Inferior parietal cortex (tissue), 1 donor: ENCODE measurements at regions not wholly inside any gene's neighbourhood (a gene's known extent, or its start where the extent isn't known, plus 50 kb on each side); places are given as distances from the start of the nearest gene placed in this dataset.
"Not testable (repeated sequence)": the region's sequence is repeated elsewhere in the genome, so short reads cannot be mapped to it uniquely, and the experiment has no call there.

Experiments
- DNase-seq: peaks from one replicate; pipeline ENCODE4 v3.0.0-alpha.2; 2016; ENCODE audit errors: extremely low spot score

DNA sequence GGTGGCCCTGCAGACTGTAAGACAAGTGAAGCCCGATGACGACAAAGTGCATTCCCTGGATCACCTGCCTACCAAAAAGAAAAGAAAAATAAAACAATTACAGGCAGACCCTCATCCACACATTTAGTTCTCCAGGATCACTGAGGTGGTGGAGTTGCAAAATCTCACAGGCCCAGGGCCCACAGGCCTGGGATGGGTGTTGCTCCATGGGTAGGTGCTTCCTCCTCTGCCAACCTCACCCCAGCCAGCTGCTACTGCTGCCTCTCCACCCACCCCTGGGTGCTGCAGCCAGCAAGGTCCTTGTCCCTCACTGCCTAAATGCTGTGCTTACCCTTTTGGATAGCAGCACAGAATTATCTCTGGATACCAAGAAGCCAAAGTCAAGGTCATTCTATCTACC, 146.4 kb upstream of the GALNT2 start:
- DNase-seq, result no peak

- DNase-seq, result no peak
Observed at GRCh38 chr1:229922249-229922648, 144.8 kb upstream of the GALNT2 start.

DNA sequence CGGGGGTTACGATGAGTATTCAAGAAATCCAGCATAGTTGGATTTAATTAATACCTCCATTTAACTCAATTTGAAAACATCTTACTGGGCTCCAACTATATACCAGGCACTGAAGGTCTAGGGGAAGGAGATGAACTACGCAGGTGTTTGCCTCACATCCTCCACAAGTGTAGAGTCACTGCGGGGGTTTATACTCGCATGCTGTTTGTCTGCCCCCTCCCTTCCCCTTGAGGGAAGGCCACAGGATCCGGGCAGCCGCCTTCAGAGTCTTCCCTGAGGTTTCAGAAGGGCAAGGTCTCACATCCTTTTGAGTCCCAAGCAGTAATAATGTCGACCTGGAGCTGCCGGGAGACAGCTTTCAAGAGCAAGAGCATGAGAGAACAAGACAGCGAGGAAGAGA, 142.4 kb upstream of the GALNT2 start:
- no peak for DNase-seq

- no peak for DNase-seq
Observed at GRCh38 chr1:229928767-229929166, 138.3 kb upstream of the GALNT2 start.

GRCh38 chr1:229931751-229932150, 135.3 kb upstream of the GALNT2 start:
- DNase-seq, result not testable (repeated sequence)

GRCh38 chr1:229935157-229935556, 131.9 kb upstream of the GALNT2 start:
- not testable (repeated sequence) for DNase-seq

- no peak for DNase-seq
Observed at GRCh38 chr1:229938551-229938950, 128.5 kb upstream of the GALNT2 start.

DNA sequence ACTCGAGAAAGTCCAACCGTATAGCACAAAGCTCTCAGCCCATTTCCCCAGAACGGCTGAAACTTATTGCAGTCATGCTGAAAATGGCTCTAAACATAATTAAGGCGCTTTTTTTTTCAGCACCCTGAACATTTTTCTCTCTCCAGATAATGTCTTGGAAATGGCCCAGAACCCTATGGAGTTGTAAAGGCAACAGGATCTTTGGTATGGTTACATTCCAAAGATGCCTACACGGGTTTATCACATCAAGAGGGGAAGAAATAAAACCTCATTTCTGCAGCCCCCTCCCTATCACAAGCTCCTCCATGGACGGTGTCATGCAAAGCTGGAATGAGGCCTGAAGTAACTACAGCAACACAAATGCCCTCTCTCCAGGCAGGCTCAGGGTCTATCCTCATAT, 126.4 kb upstream of the GALNT2 start:
- no peak for DNase-seq

- DNase-seq, result no peak
Observed at GRCh38 chr1:229941160-229941559, 125.9 kb upstream of the GALNT2 start.

- DNase-seq, result no peak
Observed at GRCh38 chr1:229941831-229942230, 125.2 kb upstream of the GALNT2 start.

DNA sequence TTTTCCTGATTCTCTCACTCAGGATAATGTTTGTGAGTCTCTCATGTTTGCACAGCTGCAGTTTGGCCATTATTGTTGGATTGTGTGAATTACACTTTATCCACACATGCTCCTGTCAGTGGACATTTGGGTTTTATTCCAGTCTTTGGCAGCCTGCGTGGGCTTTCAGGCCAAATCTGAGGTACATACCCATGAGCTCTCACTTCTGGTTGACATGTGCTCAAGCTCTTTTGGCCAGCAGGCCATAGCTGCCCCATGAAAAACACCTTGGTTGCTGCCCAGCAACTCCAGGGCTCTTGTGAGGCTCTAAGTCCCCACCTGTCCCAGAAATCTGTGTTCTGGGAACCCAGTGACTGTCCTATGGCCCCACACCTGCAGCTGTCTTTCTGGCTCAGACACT, 124.5 kb upstream of the GALNT2 start:
- DNase-seq, result no peak

DNA sequence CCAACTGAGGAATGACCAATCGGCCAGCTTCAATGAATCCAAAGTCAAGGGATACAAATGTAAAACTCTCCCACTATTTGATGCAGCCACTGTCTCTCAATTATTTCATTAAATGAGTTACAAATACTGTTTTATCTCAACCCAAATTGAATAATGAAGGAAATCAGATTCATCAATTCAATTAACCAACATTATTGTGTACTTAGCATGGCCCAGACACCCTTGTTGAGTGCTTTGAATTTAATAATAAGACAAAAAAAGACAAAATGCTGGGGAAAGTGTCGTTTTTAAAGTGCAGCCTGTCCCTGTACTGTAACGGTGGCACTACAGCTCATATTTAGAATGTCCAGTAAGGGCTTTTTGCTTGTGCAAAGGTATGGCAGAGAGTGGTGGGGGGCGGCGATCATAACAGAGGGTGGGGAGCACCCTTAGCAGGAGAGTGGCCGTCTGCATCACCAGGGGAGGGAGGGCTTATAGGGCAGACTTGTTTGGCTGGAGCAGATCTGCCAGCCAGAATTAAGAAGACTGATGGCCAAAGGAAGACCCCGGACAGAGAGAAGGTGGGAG, 123.8 kb upstream of the GALNT2 start:
- no peak for DNase-seq

GRCh38 chr1:229943988-229944743, 122.9 kb upstream of the GALNT2 start:
- no peak for DNase-seq

- no peak for DNase-seq
Observed at GRCh38 chr1:229945795-229946194, 121.2 kb upstream of the GALNT2 start.

DNA sequence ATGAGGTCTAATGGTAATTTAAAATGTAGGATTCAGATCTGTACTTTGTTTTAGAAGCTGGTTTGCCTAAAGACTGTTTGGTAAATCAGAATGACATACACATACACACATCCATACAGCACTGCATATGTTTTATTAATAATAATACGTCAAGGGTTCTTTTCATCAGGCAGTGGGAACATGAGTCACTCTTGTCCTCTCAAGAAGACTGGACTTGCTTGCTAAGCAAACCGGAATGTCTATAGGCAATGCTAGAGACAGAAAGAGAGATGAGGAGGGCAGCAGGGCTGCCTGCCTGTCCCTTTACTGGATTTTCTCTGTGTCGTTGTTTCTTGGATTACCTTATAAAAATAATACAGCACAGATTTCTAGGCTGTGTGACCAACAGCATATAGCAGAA, 119.1 kb upstream of the GALNT2 start:
- no peak for DNase-seq

DNA sequence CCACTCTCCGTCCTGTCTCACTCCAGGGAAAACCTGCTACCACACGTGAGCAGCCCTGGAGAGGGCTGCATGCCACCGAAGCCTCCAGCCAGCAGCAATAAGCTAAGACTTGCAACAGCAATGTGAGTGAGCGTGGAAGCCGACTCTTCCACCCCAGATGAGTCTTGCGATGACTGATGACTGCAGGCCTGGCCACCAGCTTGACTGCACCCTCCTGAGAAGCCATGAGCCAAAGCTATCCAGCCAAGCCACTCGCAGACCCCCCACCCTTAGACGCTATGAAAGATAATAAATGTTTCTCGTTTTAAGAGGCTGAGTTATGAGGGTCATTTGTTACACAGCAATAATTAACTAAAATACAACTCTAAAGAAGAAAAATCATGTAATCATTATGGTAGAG, 118.6 kb upstream of the GALNT2 start:
- DNase-seq, result no peak

DNA sequence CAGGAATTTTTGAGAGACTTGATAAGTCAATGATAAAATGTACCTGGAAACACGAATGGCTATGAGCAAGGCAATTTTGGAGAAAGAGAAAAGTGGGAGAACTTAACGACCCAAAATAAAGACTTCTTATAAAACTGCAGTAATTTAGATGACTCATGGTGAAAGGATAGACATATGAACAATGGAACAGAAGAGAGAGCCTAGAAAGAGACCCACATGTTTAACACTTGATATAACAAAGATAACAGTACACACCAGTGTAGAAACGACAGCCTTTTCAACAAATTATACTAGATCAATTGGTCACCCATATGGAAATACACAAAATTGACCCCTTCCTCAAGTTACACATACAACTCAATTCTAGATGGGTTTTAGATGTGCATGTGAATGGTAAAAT, 117.5 kb upstream of the GALNT2 start:
- DNase-seq, result no peak

DNA sequence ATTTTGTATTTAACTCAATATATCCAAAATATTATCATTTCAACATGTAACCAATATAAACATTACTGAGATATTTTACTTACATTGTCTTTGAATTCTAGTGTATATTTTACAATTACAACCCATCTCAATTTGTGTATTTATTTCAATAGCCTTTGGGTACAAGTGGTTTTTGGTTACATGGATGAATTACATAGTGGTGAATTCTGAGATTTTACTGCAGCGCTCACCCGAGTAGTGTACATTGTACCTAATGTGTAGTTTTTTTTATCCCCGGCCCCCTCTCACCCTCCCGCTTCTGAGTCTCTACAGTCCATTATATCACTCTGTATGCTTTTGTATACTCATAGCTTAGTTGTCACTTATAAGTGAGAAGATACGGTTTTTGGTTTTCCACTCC, 117.0 kb upstream of the GALNT2 start:
- no peak for DNase-seq

GRCh38 chr1:229950908-229951307, 116.1 kb upstream of the GALNT2 start:
- DNase-seq, result no peak

DNA sequence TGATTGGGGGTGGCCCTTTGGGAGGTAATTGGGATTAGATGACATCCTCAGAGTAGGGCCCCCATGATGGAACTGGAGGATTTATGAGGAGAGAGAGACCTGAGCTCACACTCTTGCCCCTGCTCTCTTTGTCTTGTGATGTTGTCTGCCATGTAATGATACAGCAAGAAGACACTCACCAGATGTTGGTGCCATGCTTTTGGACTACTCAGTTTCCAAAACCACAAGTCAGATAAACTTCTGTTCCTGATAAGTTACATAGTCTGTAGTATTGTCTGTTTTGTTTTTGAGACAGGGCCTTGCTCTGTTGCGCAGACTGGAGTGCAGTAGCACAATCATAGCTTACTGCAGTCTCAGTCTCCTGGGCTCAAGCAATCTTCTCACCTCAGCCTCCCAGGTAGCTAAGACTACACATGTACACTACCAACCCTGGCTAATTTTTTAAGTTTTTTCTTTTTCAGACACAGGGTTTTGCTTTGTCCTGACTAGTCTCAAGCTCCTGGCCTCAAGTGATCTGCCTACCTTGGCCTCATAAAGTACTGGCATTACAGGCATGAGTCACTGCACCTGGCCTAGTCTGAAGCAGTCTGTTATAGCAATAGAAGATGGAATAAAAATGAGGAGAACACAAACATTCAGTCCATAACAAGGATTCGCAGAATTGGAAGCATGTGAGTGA, 115.0 kb upstream of the GALNT2 start:
- no peak for DNase-seq

DNA sequence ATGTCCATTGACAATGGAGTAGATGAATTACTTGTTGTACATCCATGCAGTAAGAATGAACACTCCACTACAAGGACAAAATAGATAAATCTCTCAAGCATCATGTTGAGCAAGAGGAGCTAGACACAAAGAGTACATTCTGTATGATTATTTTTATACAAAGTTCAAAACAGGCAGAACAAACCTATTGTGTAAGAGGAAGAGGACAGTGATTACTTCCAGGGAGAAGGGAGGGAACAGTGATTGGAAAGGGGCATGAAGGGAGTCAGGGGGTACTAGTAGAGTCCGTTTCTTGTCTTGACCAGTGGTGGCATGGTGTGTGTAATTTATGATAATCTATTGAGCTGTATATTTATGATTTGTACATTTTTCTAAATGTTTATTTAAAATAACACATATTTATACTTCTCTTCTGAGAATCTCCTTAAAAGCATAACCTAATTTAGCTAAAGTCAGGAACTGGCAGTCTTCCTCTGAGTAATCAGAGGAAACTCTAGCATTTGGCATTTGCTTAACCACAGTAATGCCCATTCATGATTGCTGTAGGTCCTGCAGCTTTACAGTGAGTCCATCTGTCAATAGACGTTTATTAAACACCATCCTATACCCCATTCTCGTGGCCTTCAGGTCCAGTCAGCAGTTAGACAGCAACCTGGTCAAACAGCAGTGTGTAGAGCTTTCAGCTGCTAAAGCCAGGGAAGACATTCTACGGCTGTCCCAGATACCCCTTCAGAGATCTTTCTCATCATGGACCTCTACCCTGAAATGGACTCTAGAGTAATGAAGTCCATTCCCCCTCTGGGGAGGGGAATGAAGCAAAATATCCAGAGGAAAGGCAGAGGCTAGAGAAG, 114.1 kb upstream of the GALNT2 start:
- no peak for DNase-seq

DNA sequence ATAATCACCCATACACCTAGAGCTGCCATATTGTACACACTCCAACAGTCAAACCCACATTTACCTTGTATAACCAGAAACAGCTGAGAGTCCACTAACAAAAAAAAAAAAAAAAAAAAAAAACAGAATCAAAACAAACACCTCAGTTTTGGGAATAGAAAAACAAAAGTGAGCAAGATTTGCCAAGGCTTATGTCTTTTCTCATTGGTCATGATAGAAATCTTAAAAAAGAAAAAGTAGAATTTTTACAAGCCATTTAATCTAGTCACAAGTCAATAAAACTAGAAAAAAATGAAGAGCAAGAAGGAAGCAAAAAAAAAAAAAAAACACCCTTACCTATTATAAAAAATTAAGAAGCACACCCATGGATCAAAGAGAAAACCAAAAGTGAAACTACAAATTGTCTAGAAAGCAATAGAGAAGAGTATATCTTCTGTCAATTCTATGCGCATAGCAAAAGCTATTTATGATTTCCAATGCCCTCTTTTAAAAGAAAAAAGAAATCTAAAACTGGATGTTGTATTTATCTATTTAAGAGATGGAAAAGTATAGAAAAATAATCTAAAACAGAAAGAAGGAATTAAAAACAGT, 113.2 kb upstream of the GALNT2 start:
- DNase-seq, result no peak
